ENCODE measurements at regions not wholly inside any gene's neighbourhood (a gene's known extent, or its start where the extent isn't known, plus 50 kb on each side); places are given as distances from the start of the nearest gene placed in this dataset.

DNA sequence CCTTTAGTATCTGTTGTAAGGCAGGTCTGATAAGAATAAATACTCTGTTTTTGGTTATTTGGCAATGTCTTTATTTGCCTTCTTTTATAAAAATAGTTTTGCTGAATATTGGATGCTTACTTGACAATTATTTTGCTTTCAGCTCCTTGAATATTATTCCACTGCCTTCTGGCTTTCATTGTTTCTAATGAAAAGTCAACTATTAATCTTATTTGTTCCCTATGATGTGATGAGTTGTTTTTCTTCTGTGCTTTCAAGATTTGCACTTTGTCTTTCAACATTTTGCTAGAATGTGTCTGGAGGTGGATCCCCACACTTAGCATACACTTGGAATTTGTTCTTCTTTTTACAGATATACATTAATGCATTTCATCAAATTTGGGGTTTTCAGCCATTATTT is 203.8 kb upstream of the PTPRZ1 start:
- H3K9me3 ChIP-seq (replicated peaks in 1 of 3), result no peaks in the 10 kb centered on the region
- TF ChIP-seq POLR2A (IDR thresholded peaks at IDR 0.05), result no peak
- TF ChIP-seq, protein P1, sequence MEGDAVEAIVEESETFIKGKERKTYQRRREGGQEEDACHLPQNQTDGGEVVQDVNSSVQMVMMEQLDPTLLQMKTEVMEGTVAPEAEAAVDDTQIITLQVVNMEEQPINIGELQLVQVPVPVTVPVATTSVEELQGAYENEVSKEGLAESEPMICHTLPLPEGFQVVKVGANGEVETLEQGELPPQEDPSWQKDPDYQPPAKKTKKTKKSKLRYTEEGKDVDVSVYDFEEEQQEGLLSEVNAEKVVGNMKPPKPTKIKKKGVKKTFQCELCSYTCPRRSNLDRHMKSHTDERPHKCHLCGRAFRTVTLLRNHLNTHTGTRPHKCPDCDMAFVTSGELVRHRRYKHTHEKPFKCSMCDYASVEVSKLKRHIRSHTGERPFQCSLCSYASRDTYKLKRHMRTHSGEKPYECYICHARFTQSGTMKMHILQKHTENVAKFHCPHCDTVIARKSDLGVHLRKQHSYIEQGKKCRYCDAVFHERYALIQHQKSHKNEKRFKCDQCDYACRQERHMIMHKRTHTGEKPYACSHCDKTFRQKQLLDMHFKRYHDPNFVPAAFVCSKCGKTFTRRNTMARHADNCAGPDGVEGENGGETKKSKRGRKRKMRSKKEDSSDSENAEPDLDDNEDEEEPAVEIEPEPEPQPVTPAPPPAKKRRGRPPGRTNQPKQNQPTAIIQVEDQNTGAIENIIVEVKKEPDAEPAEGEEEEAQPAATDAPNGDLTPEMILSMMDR (IDR thresholded peaks at IDR 0.05), result no peak
- intact Hi-C loops (cut with DNase I), result no loop called here
- no peaks in the 10 kb centered on the region for H3K4me1 ChIP-seq (replicated peaks in 1 of 2)
- H3K27me3 ChIP-seq, result no peaks in the 10 kb centered on the region
- no peak overlapping the region for H3K4me3 ChIP-seq
- no peaks in the 10 kb centered on the region for H3K36me3 ChIP-seq (replicated peaks in 1 of 2)
- H3K27ac ChIP-seq, result no peak overlapping the region
- DNase-seq, result no peak

DNA sequence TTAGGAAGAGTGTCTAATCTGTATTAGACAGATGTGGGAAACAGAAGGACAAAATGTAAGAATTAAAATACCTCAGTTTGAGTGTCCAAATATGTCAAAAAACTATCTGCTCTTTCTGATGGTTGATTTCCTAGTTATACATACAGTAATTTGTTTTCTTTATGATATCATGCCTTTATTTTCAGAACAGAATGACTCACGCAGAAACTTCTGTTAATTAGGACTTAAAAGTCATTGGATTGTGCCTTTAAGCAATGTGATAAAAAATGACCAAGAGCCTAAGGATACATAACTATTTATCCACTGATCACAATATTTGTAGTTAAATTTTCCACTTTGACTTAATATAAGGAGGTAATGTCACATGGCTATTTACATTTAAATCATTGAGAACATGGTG is 206.7 kb upstream of the PTPRZ1 start:
- Histone ChIP-seq H3K27me3 (no peaks in the 10 kb centered on the region), H3K36me3 (replicated peaks in 1 of 2) (no peaks in the 10 kb centered on the region), H3K9me3 (replicated peaks in 1 of 3) (no peaks in the 10 kb centered on the region), H3K4me1 (replicated peaks in 1 of 2) (no peaks in the 10 kb centered on the region), H3K4me3 (no peak overlapping the region), H3K27ac (no peak overlapping the region)
- intact Hi-C loops (cut with DNase I), result no loop called here
- TF ChIP-seq POLR2A (IDR thresholded peaks at IDR 0.05), result no peak
- TF ChIP-seq, protein P1 (IDR thresholded peaks at IDR 0.05), result no peak
- WGBS, 4 donors, result 58 to 83% (median 75%) methylated on average over 1 of the region's 1 CpG
- no peak for DNase-seq

DNA sequence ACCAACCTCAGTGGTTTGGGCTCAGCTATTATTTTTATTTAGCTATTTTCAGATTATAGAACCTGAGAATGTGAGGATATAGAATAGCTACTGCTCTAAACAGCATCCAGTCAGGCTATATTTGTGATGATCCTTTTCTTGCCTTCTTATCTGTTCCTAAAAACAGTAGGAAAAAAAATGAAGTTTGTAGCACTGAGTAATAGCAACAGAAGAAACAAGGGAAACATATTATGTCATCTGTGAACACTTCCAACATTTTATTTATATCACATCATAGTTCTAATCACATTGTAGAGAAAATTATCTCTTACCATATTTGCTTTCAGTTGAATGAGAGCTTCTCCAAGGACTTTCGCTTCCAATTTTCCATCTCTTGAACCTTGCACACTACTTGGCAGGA is 229.6 kb upstream of the PTPRZ1 start:
- TF ChIP-seq, protein P1 (IDR thresholded peaks at IDR 0.05), result no peak
- no peak for TF ChIP-seq POLR2A (IDR thresholded peaks at IDR 0.05)
- Histone ChIP-seq H3K27me3 (no peaks in the 10 kb centered on the region), H3K4me3 (no peak overlapping the region), H3K9me3 (replicated peaks in 1 of 3) (no peaks in the 10 kb centered on the region), H3K4me1 (replicated peaks in 1 of 2) (no peaks in the 10 kb centered on the region), H3K27ac (no peak overlapping the region), H3K36me3 (replicated peaks in 1 of 2) (no peaks in the 10 kb centered on the region)
- 73 to 82% (median 77%) methylated on average over 1 of the region's 1 CpG for WGBS, 4 donors
- intact Hi-C loops (cut with DNase I), result no loop called here
- DNase-seq, result no peak

DNA sequence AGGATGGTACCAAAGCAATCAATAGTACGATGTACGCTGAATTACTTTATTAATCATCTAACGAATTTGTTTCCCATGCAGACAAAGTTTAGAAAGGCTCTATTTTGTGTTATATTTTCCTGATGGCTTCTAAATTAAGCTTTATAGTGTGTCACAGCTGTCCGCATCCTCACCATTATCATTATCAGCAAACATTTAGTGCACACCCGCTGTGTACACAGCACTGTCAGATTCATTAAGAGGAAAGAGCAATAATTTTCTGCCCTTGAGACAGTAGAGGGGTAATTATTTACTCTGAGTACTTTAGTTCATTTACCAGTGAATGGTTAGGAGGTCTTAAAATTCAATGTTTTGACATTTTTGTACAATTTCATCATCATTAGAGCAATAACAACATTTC is 233.3 kb upstream of the PTPRZ1 start:
- Histone ChIP-seq H3K36me3 (replicated peaks in 1 of 2) (no peaks in the 10 kb centered on the region), H3K9me3 (replicated peaks in 1 of 3) (no peaks in the 10 kb centered on the region), H3K27me3 (no peaks in the 10 kb centered on the region), H3K4me1 (replicated peaks in 1 of 2) (no peaks in the 10 kb centered on the region), H3K4me3 (no peak overlapping the region), H3K27ac (no peak overlapping the region)
- 84 to 92% (median 88%) methylated on average over 5 of the region's 5 CpGs for WGBS, 4 donors
- DNase-seq, result no peak
- TF ChIP-seq POLR2A (IDR thresholded peaks at IDR 0.05), result no peak
- TF ChIP-seq, protein P1 (IDR thresholded peaks at IDR 0.05), result no peak
- intact Hi-C loops (cut with DNase I), result no loop called here
